ENCODE measurements at regions not wholly inside any gene's neighbourhood (a gene's known extent, or its start where the extent isn't known, plus 50 kb on each side); places are given as distances from the start of the nearest gene placed in this dataset.

DNA sequence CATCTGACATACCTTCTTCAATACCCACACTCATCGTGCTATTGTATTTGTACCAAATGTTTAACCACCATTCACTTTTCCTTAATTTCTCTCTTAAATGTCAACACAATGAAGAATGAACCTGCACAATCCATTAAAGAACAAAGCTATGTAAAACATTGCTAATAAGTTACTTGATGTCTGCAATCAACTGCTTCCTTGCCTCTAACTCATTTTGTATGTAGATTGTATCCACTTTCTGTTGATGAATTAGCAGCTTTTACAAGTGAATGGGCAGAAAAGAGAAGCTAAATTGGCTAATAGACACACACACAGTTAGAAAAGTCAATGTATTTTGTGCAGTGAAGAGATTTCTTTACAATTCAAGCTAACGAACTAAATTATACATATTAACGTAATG lies 212.5 kb upstream of the NDST3 start:
- in situ Hi-C loops (cut with HindIII; ENCODE audit: low sequenced_read_pairs), result no loop called here
- TF ChIP-seq, protein P1, sequence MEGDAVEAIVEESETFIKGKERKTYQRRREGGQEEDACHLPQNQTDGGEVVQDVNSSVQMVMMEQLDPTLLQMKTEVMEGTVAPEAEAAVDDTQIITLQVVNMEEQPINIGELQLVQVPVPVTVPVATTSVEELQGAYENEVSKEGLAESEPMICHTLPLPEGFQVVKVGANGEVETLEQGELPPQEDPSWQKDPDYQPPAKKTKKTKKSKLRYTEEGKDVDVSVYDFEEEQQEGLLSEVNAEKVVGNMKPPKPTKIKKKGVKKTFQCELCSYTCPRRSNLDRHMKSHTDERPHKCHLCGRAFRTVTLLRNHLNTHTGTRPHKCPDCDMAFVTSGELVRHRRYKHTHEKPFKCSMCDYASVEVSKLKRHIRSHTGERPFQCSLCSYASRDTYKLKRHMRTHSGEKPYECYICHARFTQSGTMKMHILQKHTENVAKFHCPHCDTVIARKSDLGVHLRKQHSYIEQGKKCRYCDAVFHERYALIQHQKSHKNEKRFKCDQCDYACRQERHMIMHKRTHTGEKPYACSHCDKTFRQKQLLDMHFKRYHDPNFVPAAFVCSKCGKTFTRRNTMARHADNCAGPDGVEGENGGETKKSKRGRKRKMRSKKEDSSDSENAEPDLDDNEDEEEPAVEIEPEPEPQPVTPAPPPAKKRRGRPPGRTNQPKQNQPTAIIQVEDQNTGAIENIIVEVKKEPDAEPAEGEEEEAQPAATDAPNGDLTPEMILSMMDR (IDR thresholded peaks at IDR 0.05; ENCODE audit: low read depth, low read length, missing control alignments), result no peak

DNA sequence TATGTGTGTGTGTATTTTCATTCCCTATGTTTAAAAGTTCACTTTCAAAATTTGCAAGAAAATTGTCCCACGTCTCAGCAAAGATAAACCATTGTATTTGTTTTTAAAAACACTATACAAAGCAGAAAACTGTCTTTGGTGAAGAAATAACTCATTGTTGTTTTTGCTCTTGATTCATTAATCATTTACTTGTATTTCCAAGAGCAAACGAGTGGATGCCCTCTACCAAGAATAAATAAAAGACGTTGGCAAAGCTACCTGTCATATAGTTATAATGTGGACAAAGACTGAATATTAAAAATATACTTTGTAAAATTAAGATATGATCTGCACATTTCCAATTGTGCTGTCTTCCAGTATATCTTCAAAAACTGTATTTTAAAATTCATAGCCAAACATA lies 210.9 kb upstream of the NDST3 start:
- H3K4me3 ChIP-seq (ENCODE audit: low read depth, low read length), result no peak overlapping the region
- in situ Hi-C loops (cut with HindIII; ENCODE audit: low sequenced_read_pairs), result no loop called here
- no peak for DNase-seq (ENCODE audit: low read depth)
- TF ChIP-seq, protein P1 (IDR thresholded peaks at IDR 0.05; ENCODE audit: low read depth, low read length, missing control alignments), result no peak

More for the DNA sequence above, 212.5 kb upstream of the NDST3 start:
- no peak for DNase-seq (ENCODE audit: low read depth)
- no peak overlapping the region for H3K4me3 ChIP-seq (ENCODE audit: low read depth, low read length)

DNA sequence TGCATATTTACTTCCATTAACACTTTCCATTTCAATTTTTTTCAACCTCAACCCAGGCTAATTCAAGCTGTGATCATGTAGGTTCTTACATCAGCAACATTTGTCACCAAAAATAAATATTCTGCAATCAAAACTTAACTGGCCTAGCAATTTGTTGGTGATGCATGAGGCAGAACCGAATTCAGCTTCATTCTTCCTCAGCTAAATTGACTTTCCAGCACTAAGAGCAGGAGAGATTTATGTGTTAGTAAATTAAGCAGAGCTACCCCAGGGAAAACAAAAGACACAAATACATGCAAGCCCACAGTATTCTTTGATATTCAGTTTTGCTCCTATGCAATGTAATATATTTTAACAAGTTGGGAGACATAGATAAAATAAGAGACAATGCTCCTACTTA lies 208.7 kb upstream of the NDST3 start:
- TF ChIP-seq, protein P1 (IDR thresholded peaks at IDR 0.05; ENCODE audit: low read depth, low read length, missing control alignments), result no peak
- in situ Hi-C loops (cut with HindIII; ENCODE audit: low sequenced_read_pairs), result no loop called here
- no peak overlapping the region for H3K4me3 ChIP-seq (ENCODE audit: low read depth, low read length)
- no peak for DNase-seq (ENCODE audit: low read depth)

DNA sequence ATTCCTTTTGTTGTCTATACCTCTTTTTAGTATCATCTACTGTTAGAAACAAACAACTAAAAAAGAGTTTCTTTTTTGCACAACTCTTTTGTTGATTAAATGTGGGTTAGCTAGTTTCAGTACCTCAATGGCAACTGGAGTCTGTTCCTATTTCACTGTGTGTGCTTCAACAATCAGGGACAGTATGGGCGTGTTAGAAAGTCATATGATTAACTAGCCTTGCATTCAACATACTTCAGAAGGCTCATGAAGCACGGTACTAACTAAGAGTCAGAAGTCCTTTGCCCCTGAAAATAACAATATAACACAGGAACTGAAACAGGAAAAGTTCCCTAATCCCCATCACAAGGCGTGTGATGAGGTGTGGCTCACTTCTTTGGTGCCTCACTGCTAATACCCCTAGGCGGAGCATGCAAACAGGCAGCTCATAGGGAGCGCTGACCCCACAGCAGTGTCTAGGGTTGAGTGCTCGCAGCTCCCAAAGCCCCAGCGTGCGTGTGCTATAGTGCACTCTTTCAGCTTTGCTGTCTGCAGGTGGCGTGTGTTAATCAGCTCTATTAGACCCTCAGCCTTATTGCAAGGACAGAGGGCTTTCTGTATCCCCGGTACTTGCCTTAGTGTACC lies 203.1 kb upstream of the NDST3 start:
- in situ Hi-C loops (cut with HindIII; ENCODE audit: low sequenced_read_pairs), result no loop called here
- no peak for DNase-seq (ENCODE audit: low read depth)
- no peak overlapping the region for H3K4me3 ChIP-seq (ENCODE audit: low read depth, low read length)
- TF ChIP-seq, protein P1 (IDR thresholded peaks at IDR 0.05; ENCODE audit: low read depth, low read length, missing control alignments), result no peak

DNA sequence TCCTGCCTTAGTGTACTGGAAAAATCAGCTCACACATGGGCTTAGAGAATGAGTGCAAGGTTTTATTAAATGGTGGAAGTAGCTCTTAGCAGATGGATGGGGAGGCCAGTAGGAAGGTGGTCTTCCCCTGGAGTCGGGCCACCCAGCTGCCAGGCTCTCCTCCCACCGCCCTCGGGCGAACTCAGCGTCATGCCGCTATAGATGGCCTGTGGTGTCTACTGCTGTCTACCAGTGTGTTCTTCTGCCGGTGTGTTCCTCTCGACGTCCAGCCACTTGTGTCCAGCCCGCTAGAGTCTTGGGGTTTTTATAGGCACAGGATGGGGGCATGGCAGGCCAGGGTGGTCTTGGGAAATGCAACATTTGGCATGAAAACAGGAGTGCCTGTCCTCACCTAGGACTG lies 198.7 kb upstream of the NDST3 start:
- TF ChIP-seq, protein P1 (IDR thresholded peaks at IDR 0.05; ENCODE audit: low read depth, low read length, missing control alignments), result no peak
- DNase-seq (ENCODE audit: low read depth), result no peak
- in situ Hi-C loops (cut with HindIII; ENCODE audit: low sequenced_read_pairs), result no loop called here
- H3K4me3 ChIP-seq (ENCODE audit: low read depth, low read length), result no peak overlapping the region

DNA sequence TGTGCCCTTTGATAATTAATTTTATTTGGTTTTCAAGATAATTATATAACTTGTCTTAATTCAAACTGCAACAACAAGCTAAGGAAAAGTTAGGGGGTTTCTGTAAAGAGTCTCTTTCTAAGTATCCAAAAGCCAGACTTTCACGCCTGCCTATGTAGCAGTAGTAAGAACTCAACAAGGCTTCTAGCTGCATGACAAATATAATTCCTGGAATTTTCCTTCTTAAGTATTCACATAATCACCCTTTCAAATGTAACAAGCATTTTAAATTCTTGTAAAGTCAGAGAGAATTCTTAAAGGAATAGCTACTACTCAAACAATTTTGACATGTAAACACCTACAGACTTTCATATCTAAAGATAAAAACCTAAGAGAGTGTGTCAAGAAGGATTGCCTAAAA lies 189.7 kb upstream of the NDST3 start:
- in situ Hi-C loops (cut with HindIII; ENCODE audit: low sequenced_read_pairs), result no loop called here

More for the DNA sequence above, 189.7 kb upstream of the NDST3 start:
- H3K4me3 ChIP-seq (ENCODE audit: low read depth, low read length), result no peak overlapping the region
- no peak for DNase-seq (ENCODE audit: low read depth)
- TF ChIP-seq, protein P1 (IDR thresholded peaks at IDR 0.05; ENCODE audit: low read depth, low read length, missing control alignments), result no peak

Measured in astrocyte of the cerebellum (primary cell).